Suprapubic skin (tissue), 4 donors: ENCODE measurements at regions not wholly inside any gene's neighbourhood (a gene's known extent, or its start where the extent isn't known, plus 50 kb on each side); places are given as distances from the start of the nearest gene placed in this dataset.
"Not testable (repeated sequence)": the region's sequence is repeated elsewhere in the genome, so short reads cannot be mapped to it uniquely, and the experiment has no call there.

Experiments used
- DNase-seq, 2 donors: peaks; one replicate each; pipeline ENCODE4 v3.0.0-alpha.2; 2019; ENCODE audit warnings: low spot score in 2 of 2
- H3K27ac ChIP-seq: fragments of 200-600 bp; sonication (generic); one replicate; pipeline ENCODE4 v1.5.1; 2019
- H3K27me3 ChIP-seq: fragments of 200-600 bp; sonication (generic); one replicate; pipeline ENCODE4 v1.5.1; 2019
- H3K36me3 ChIP-seq: fragments of 200-600 bp; sonication (generic); one replicate; pipeline ENCODE4 v1.5.1; 2019
- H3K4me1 ChIP-seq: fragments of 200-600 bp; sonication (generic); one replicate; pipeline ENCODE4 v1.5.1; 2019
- H3K4me3 ChIP-seq: fragments of 200-600 bp; sonication (generic); one replicate; pipeline ENCODE4 v1.5.1; 2019; ENCODE audit warnings: mild to moderate bottlenecking
- H3K9me3 ChIP-seq: fragments of 200-600 bp; sonication (generic); one replicate; pipeline ENCODE4 v1.5.1; 2019
- CTCF ChIP-seq, 2 donors: fragments of 200-600 bp in 1 of 2; fragments of 450-650 bp in 1 of 2; sonication (generic) in 1 of 2; IDR thresholded peaks; one replicate each; pipeline ENCODE4 v1.5.1; 2016 to 2019; ENCODE audit warnings: antibody characterized with exemption in 2 of 2, mild to moderate bottlenecking in 1 of 2, moderate library complexity in 1 of 2
- EP300 ChIP-seq: sonication (generic); formaldehyde crosslinking; IDR thresholded peaks from one replicate; pipeline ENCODE4 v1.6.1; 2017; ENCODE audit warnings: antibody characterized with exemption
- POLR2A ChIP-seq, 2 donors: fragments of 450-650 bp; IDR thresholded peaks; one replicate each; pipeline ENCODE4 v1.6.1; 2017; ENCODE audit warnings: antibody characterized with exemption in 2 of 2, mild to moderate bottlenecking in 2 of 2, moderate library complexity in 2 of 2
- POLR2AphosphoS5 ChIP-seq, 3 donors: sonication (generic); formaldehyde crosslinking; IDR thresholded peaks; one replicate each; pipeline ENCODE4 v1.6.1; 2017; ENCODE audit warnings: antibody characterized with exemption in 3 of 3
- WGBS: methylation state at CpG from one replicate; pipeline ENCODE4 v1.1.5; 2018; 5-methylcytosine and 5-hydroxymethylcytosine counted together

GRCh38 chr11:57903441-57904123 lies 120.1 kb upstream of the OR9Q1 start:
- Histone ChIP-seq H3K4me3 (no peak overlapping the region), H3K9me3 (no peaks in the 10 kb centered on the region), H3K27ac (peak overlapping the region; percentile 89), H3K27me3 (no peaks in the 10 kb centered on the region), H3K36me3 (no peaks in the 10 kb centered on the region), H3K4me1 (peaks cover 48% of the 10 kb centered on the region)
- WGBS: 45% methylated on average over 8 of the region's 11 CpGs
- peak; percentile 67 to 83 for DNase-seq
- TF ChIP-seq POLR2AphosphoS5 (IDR thresholded peaks at IDR 0.05): no peak
- no peak for TF ChIP-seq CTCF (IDR thresholded peaks at IDR 0.05)
- no peak for TF ChIP-seq POLR2A (IDR thresholded peaks at IDR 0.05)
- no peak for TF ChIP-seq EP300

- WGBS: 42% methylated on average over 10 of the region's 10 CpGs
- Histone ChIP-seq H3K27me3 (no peaks in the 10 kb centered on the region), H3K9me3 (no peaks in the 10 kb centered on the region), H3K4me1 (peaks cover 42% of the 10 kb centered on the region), H3K4me3 (peak overlapping the region; percentile 29), H3K27ac (peak overlapping the region; percentile 89), H3K36me3 (no peaks in the 10 kb centered on the region)
- no peak for DNase-seq
- TF ChIP-seq POLR2A (IDR thresholded peaks at IDR 0.05) (no peak), CTCF (IDR thresholded peaks at IDR 0.05) (no peak), EP300 (no peak), POLR2AphosphoS5 (IDR thresholded peaks at IDR 0.05) (no peak)
Measured at GRCh38 chr11:57904376-57904775, 119.3 kb upstream of the OR9Q1 start.

- Histone ChIP-seq H3K27me3 (no peaks in the 10 kb centered on the region), H3K4me3 (no peak overlapping the region), H3K9me3 (no peaks in the 10 kb centered on the region), H3K36me3 (no peaks in the 10 kb centered on the region), H3K27ac (peak overlapping the region; percentile 89), H3K4me1 (peaks cover 39% of the 10 kb centered on the region)
- no peak for DNase-seq
- 44% methylated on average over 2 of the region's 2 CpGs for WGBS
- TF ChIP-seq EP300: no peak
- no peak for TF ChIP-seq POLR2A (IDR thresholded peaks at IDR 0.05)
- no peak for TF ChIP-seq CTCF (IDR thresholded peaks at IDR 0.05)
- no peak for TF ChIP-seq POLR2AphosphoS5 (IDR thresholded peaks at IDR 0.05)
Measured at GRCh38 chr11:57905439-57905838, 118.2 kb upstream of the OR9Q1 start.

- H3K9me3 ChIP-seq, H3K27ac ChIP-seq, H3K36me3 ChIP-seq, DNase-seq, H3K27me3 ChIP-seq, H3K4me3 ChIP-seq: not testable (repeated sequence)
- 83% methylated on average over 2 of the region's 2 CpGs for WGBS
- H3K4me1 ChIP-seq: peaks cover 21% of the 10 kb centered on the region
Measured at GRCh38 chr11:57908399-57908798, 115.3 kb upstream of the OR9Q1 start.

- WGBS: 84% methylated on average over 4 of the region's 4 CpGs
- H3K9me3 ChIP-seq, H3K27me3 ChIP-seq, H3K4me3 ChIP-seq, DNase-seq, H3K27ac ChIP-seq, H3K4me1 ChIP-seq, H3K36me3 ChIP-seq: not testable (repeated sequence)
Measured at GRCh38 chr11:57911522-57911921, 112.2 kb upstream of the OR9Q1 start.

- 72% methylated on average over 6 of the region's 6 CpGs for WGBS
- Histone ChIP-seq H3K4me1 (no peaks in the 10 kb centered on the region), H3K9me3 (no peaks in the 10 kb centered on the region), H3K36me3 (no peaks in the 10 kb centered on the region), H3K4me3 (no peak overlapping the region), H3K27me3 (no peaks in the 10 kb centered on the region), H3K27ac (no peak overlapping the region)
- DNase-seq: no peak
- TF ChIP-seq POLR2AphosphoS5 (IDR thresholded peaks at IDR 0.05) (no peak), EP300 (no peak), POLR2A (IDR thresholded peaks at IDR 0.05) (no peak), CTCF (IDR thresholded peaks at IDR 0.05) (no peak)
Measured at GRCh38 chr11:57913715-57914704, 109.7 kb upstream of the OR9Q1 start.
